Neural progenitor cell (in vitro differentiated cells): ENCODE measurements at regions not wholly inside any gene's neighbourhood (a gene's known extent, or its start where the extent isn't known, plus 50 kb on each side); places are given as distances from the start of the nearest gene placed in this dataset.

ENCODE experiments used
- CTCF ChIP-seq: fragments of 200-600 bp; sonication (generic); IDR thresholded peaks from 2 replicates; pipeline ENCODE4 v1.5.1; 2017; ENCODE audit warnings: antibody characterized with exemption, mild to moderate bottlenecking
- EZH2 ChIP-seq: fragments of 200-600 bp; sonication (generic); IDR thresholded peaks from 2 replicates; pipeline ENCODE4 v1.6.1; 2017; ENCODE audit warnings: antibody characterized with exemption, mild to moderate bottlenecking, moderate library complexity
- EZH2phosphoT487 ChIP-seq: fragments of 200-600 bp; sonication (generic); IDR thresholded peaks from 2 replicates; pipeline ENCODE4 v1.6.1; 2017; ENCODE audit warnings: antibody characterized with exemption

GRCh38 chr12:105445649-105446048, 115.2 kb downstream of the C12orf75 start:
- no peak for TF ChIP-seq CTCF
- TF ChIP-seq EZH2phosphoT487: no peak
- no peak for TF ChIP-seq EZH2
